MM.1S (cell line): ENCODE measurements at regions not wholly inside any gene's neighbourhood (a gene's known extent, or its start where the extent isn't known, plus 50 kb on each side); places are given as distances from the start of the nearest gene placed in this dataset.

Source experiments
- DNase-seq: peaks from one replicate; pipeline ENCODE4 v3.0.0-alpha.2; 2015
- H2AFZ ChIP-seq: fragments of 300-600 bp; sonication (generic); 2 replicates; pipeline ENCODE4 v1.6.0; 2016; ENCODE audit warnings: antibody characterized with exemption, low read length
- H3F3A ChIP-seq: fragments of 300-600 bp; sonication (generic); 2 replicates; pipeline ENCODE4 v1.6.1; 2016; ENCODE audit warnings: mild to moderate bottlenecking, antibody characterized with exemption, low read length, moderate library complexity, mixed read lengths; ENCODE audit not compliant: insufficient read depth
- H3K27ac ChIP-seq: fragments of 300-600 bp; sonication (generic); 2 replicates; pipeline ENCODE4 v1.5.1; 2016; ENCODE audit warnings: mild to moderate bottlenecking, low read length
- H3K27me3 ChIP-seq: fragments of 300-600 bp; sonication (generic); replicated peaks from 2 replicates; pipeline ENCODE4 v1.6.0; 2016; ENCODE audit warnings: low read length; ENCODE audit not compliant: insufficient read depth
- H3K36me3 ChIP-seq: fragments of 300-600 bp; sonication (generic); replicated peaks from 2 replicates; pipeline ENCODE4 v1.6.1; 2016; ENCODE audit warnings: mild to moderate bottlenecking, low read length, mixed read lengths; ENCODE audit not compliant: insufficient read depth
- H3K4me1 ChIP-seq: fragments of 300-600 bp; sonication (generic); 2 replicates; pipeline ENCODE4 v1.6.1; 2016; ENCODE audit warnings: low read length, mixed read lengths
- H3K4me2 ChIP-seq: fragments of 300-600 bp; sonication (generic); 2 replicates; pipeline ENCODE4 v1.6.0; 2016; ENCODE audit warnings: low read depth, low read length
- H3K4me3 ChIP-seq: fragments of 300-600 bp; sonication (generic); 2 replicates; pipeline ENCODE4 v1.5.1; 2016; ENCODE audit warnings: low read length, mixed read lengths
- H3K79me2 ChIP-seq: fragments of 300-600 bp; sonication (generic); 2 replicates; pipeline ENCODE4 v1.6.1; 2016; ENCODE audit warnings: mixed run types, low read length, mixed read lengths
- H3K9ac ChIP-seq: fragments of 300-600 bp; sonication (generic); 2 replicates; pipeline ENCODE4 v1.6.1; 2016; ENCODE audit warnings: low read length, mixed read lengths
- H3K9me2 ChIP-seq: fragments of 300-600 bp; sonication (generic); replicated peaks from 2 replicates; pipeline ENCODE4 v1.6.1; 2016; ENCODE audit warnings: mild to moderate bottlenecking, low read length, mixed read lengths; ENCODE audit not compliant: insufficient read depth
- H3K9me3 ChIP-seq: fragments of 300-600 bp; sonication (generic); replicated peaks from 2 replicates; pipeline ENCODE4 v1.6.1; 2016; ENCODE audit warnings: mild to moderate bottlenecking, low read length, mixed read lengths; ENCODE audit not compliant: insufficient read depth
- H4K20me1 ChIP-seq: fragments of 300-600 bp; sonication (generic); 2 replicates; pipeline ENCODE4 v1.6.1; 2016; ENCODE audit warnings: mild to moderate bottlenecking, low read length, moderate library complexity, mixed read lengths; ENCODE audit not compliant: insufficient read depth
- EZH2 ChIP-seq: fragments of 300-600 bp; sonication (generic); optimal IDR thresholded peaks from 2 replicates; pipeline ENCODE3; 2017; ENCODE audit warnings: low read depth, mild to moderate bottlenecking, antibody characterized with exemption, low read length, mixed read lengths
- EZH2phosphoT487 ChIP-seq: fragments of 300-600 bp; sonication (generic); IDR thresholded peaks from 2 replicates; pipeline ENCODE4 v1.6.1; 2018; ENCODE audit warnings: antibody characterized with exemption, low read length
- TF ChIP-seq, protein P1 (sequence below): fragments of 300-600 bp; sonication (generic); IDR thresholded peaks from 2 replicates; pipeline ENCODE4 v1.5.1; 2016; ENCODE audit warnings: antibody characterized with exemption, low read length, mixed read lengths

DNA sequence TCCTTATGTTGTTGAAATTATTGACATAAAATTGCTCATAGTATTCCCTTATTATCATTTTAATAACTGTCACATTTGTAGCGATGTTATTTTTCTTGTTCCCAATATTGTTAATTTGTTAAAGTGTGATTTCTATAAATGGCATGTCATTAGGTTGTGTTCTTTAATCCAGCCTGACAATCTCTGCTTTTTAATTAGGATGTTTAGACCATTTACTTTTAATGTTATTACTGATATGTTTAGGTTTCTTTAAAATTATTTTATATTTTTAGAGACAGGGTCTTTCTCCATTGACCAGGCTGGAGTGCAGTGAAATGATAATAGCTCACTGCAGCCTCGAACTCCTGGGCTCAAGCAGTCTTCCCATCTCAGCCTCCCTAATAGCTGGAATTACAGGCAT is 408.5 kb downstream of the DLEU7 start:
- Histone ChIP-seq H3K36me3 (no peaks in the 10 kb centered on the region), H2AFZ (no peak overlapping the region), H3K4me3 (no peak overlapping the region), H3K4me1 (no peaks in the 10 kb centered on the region), H4K20me1 (no peaks in the 10 kb centered on the region), H3K9me2 (no peaks in the 10 kb centered on the region), H3K4me2 (no peak overlapping the region), H3K27ac (no peak overlapping the region), H3K27me3 (no peaks in the 10 kb centered on the region), H3F3A (no peaks in the 10 kb centered on the region), H3K9ac (no peak overlapping the region), H3K9me3 (no peaks in the 10 kb centered on the region), H3K79me2 (no peaks in the 10 kb centered on the region)
- no peak for TF ChIP-seq EZH2
- TF ChIP-seq EZH2phosphoT487: no peak
- TF ChIP-seq, protein P1, sequence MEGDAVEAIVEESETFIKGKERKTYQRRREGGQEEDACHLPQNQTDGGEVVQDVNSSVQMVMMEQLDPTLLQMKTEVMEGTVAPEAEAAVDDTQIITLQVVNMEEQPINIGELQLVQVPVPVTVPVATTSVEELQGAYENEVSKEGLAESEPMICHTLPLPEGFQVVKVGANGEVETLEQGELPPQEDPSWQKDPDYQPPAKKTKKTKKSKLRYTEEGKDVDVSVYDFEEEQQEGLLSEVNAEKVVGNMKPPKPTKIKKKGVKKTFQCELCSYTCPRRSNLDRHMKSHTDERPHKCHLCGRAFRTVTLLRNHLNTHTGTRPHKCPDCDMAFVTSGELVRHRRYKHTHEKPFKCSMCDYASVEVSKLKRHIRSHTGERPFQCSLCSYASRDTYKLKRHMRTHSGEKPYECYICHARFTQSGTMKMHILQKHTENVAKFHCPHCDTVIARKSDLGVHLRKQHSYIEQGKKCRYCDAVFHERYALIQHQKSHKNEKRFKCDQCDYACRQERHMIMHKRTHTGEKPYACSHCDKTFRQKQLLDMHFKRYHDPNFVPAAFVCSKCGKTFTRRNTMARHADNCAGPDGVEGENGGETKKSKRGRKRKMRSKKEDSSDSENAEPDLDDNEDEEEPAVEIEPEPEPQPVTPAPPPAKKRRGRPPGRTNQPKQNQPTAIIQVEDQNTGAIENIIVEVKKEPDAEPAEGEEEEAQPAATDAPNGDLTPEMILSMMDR: no peak
- no peak for DNase-seq

DNA sequence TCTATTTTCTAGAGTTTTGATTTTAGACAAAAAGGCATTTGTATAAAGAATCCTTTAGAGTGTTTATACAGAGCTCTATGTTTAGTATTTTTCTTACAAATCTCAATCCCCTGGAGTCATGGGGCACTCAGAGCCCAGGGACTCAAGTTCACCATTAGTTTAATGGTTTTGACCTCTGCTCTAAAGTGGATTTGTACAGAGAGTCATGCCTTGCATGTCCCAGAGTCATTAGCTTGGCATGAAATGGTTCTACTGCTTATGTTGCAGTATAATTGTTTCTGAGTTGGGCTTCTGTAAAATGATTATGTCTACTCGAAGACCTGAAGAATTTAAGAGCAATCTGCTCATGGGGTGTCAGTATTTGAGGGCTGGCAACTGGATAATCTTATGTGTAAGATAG is 406.2 kb downstream of the DLEU7 start:
- no peak overlapping the region for H3K27ac ChIP-seq
- H3K4me3 ChIP-seq: no peak overlapping the region
- TF ChIP-seq EZH2phosphoT487: no peak
- TF ChIP-seq, protein P1: no peak
- TF ChIP-seq EZH2: no peak
- no peaks in the 10 kb centered on the region for H4K20me1 ChIP-seq
- H3K4me1 ChIP-seq: no peaks in the 10 kb centered on the region
- DNase-seq: no peak
- H3K9me2 ChIP-seq: no peaks in the 10 kb centered on the region
- no peak overlapping the region for H3K9ac ChIP-seq
- H3K79me2 ChIP-seq: no peaks in the 10 kb centered on the region
- H3K9me3 ChIP-seq: no peaks in the 10 kb centered on the region
- H3K27me3 ChIP-seq: no peaks in the 10 kb centered on the region
- H3K36me3 ChIP-seq: no peaks in the 10 kb centered on the region
- no peaks in the 10 kb centered on the region for H3F3A ChIP-seq
- H3K4me2 ChIP-seq: no peak overlapping the region
- H2AFZ ChIP-seq: no peak overlapping the region

DNA sequence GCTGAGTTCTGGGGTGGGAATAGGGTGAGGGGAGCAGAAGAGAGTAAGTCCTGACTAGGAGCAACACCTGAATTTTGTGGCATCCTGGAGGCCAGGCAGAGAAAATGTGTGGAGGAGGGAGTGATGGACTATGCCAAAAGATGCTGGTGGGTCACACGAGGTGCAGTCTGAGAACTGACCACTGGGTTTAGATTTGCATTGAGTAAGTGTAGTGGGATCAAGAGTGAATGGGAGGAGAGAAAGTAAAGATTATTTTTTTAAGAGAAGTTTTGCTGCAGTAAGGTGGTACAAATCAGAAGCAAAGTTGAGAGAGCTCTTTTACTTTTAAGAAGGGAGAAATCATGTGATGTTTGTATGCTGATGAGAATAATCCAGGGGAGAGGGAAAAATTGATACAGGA is 405.1 kb downstream of the DLEU7 start:
- no peak for DNase-seq
- no peaks in the 10 kb centered on the region for H3F3A ChIP-seq
- H3K9ac ChIP-seq: no peak overlapping the region
- no peaks in the 10 kb centered on the region for H3K9me2 ChIP-seq
- no peaks in the 10 kb centered on the region for H4K20me1 ChIP-seq
- H3K27ac ChIP-seq: no peak overlapping the region
- H3K4me1 ChIP-seq: no peaks in the 10 kb centered on the region
- H3K27me3 ChIP-seq: no peaks in the 10 kb centered on the region
- no peak overlapping the region for H3K4me3 ChIP-seq
- no peaks in the 10 kb centered on the region for H3K9me3 ChIP-seq
- H2AFZ ChIP-seq: no peak overlapping the region
- H3K36me3 ChIP-seq: no peaks in the 10 kb centered on the region
- TF ChIP-seq, protein P1: no peak
- TF ChIP-seq EZH2phosphoT487: no peak
- TF ChIP-seq EZH2: no peak
- no peak overlapping the region for H3K4me2 ChIP-seq
- no peaks in the 10 kb centered on the region for H3K79me2 ChIP-seq

DNA sequence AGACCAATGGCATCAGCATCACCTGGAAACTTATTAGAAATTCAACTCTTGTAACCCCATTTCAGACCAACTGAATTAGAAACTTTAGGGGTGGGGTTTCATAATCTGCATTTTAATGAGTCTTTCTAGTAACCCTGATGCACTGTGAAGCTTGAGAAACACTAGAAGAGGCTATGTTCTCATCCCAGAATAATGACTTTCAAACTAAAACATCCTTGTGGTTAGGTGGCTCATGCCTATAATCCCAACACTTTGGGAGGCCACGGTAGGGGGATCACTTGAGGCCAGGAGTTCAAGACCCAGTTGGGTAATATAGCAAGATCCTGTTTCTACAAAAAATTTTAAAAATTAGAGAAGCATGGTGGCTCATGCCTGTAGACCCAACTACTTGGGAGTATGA is 402.4 kb downstream of the DLEU7 start:
- Histone ChIP-seq H3K9ac (no peak overlapping the region), H2AFZ (no peak overlapping the region), H3K79me2 (no peaks in the 10 kb centered on the region), H3K4me3 (no peak overlapping the region), H3F3A (no peaks in the 10 kb centered on the region), H3K27ac (no peak overlapping the region), H3K27me3 (no peaks in the 10 kb centered on the region), H3K4me2 (no peak overlapping the region), H3K36me3 (no peaks in the 10 kb centered on the region), H3K9me2 (no peaks in the 10 kb centered on the region), H3K4me1 (no peaks in the 10 kb centered on the region), H3K9me3 (no peaks in the 10 kb centered on the region), H4K20me1 (no peaks in the 10 kb centered on the region)
- no peak for DNase-seq
- TF ChIP-seq EZH2phosphoT487 (no peak), EZH2 (no peak)
- TF ChIP-seq, protein P1: no peak
